SK-N-SH (cell line): ENCODE measurements at regions not wholly inside any gene's neighbourhood (a gene's known extent, or its start where the extent isn't known, plus 50 kb on each side); places are given as distances from the start of the nearest gene placed in this dataset.
A peak's percentile ranks its signal among the peaks of the same experiment; 100 is the strongest.

ENCODE experiments used
- CTCF ChIA-PET: fragments of 300-600, 350-600 bp; formaldehyde crosslinking; extraction: SDS; loops from one replicate; lab custom pipeline; 2021; lab: Yijun Ruan, JAX
- POLR2A ChIA-PET: fragments of 350-600 bp; sonication (Branson Sonifier 250); formaldehyde crosslinking; extraction: SDS; loops from one replicate; lab custom pipeline; 2020; ENCODE audit warnings: antibody characterized with exemption, inconsistent platforms; lab: Yijun Ruan, JAX
- DNase-seq: peaks from one replicate; pipeline ENCODE4 v3.0.0; 2012
- H2AFZ ChIP-seq: fragments of 200-600 bp; sonication (generic); 2 replicates; pipeline ENCODE4 v1.8.1; 2016; ENCODE audit warnings: antibody characterized with exemption, mild to moderate bottlenecking, low read depth
- H3F3A ChIP-seq: fragments of 200-600 bp; sonication (generic); replicated peaks from 2 replicates; pipeline ENCODE3; 2016; ENCODE audit warnings: antibody characterized with exemption, mild to moderate bottlenecking; ENCODE audit not compliant: insufficient read depth
- H3K27ac ChIP-seq, 2 experiments: fragments of 200-500 bp in 1 of 2; fragments of 200-600 bp in 1 of 2; sonication (Bioruptor generic) in 1 of 2; sonication (generic), shearing (Covaris generic) in 1 of 2; 2 replicates each; pipeline versions ENCODE4 v1.5.1 to v1.6.1; 2014 to 2016; ENCODE audit warnings: low read depth in 2 of 2, inconsistent platforms in 1 of 2, low read length in 1 of 2, mild to moderate bottlenecking in 1 of 2, mixed read lengths in 1 of 2
- H3K27me3 ChIP-seq: fragments of 200-600 bp; sonication (generic), shearing (Covaris generic); 2 replicates; pipeline ENCODE4 v1.6.1; 2016; ENCODE audit warnings: mixed run types; ENCODE audit not compliant: insufficient read depth
- H3K36me3 ChIP-seq, 2 experiments: fragments of 200-500 bp in 1 of 2; fragments of 200-600 bp in 1 of 2; sonication (Bioruptor generic) in 1 of 2; sonication (generic) in 1 of 2; replicated peaks in 1 of 2; 2 replicates each; pipeline versions ENCODE3 to v1.5.1; 2014 to 2016; ENCODE audit warnings: low read length in 1 of 2, mild to moderate bottlenecking in 1 of 2; ENCODE audit not compliant: insufficient read depth in 2 of 2, control insufficient read depth in 1 of 2
- H3K4me1 ChIP-seq, 2 experiments: fragments of 200-500 bp in 1 of 2; fragments of 200-600 bp in 1 of 2; sonication (Bioruptor generic) in 1 of 2; sonication (generic), shearing (Covaris generic) in 1 of 2; 2 replicates each; pipeline versions ENCODE4 v1.5.1 to v1.6.1; 2014 to 2016; ENCODE audit warnings: low read depth in 1 of 2, low read length in 1 of 2, mixed run types in 1 of 2; ENCODE audit not compliant: insufficient read depth in 2 of 2, control insufficient read depth in 1 of 2
- H3K4me2 ChIP-seq: fragments of 200-600 bp; sonication (generic), shearing (Covaris generic); 2 replicates; pipeline ENCODE4 v1.6.1; 2017; ENCODE audit warnings: mixed run types
- H3K4me3 ChIP-seq, 2 experiments: fragments of 200-500 bp in 1 of 2; fragments of 200-600 bp in 1 of 2; sonication (Bioruptor generic) in 1 of 2; sonication (generic), shearing (Covaris generic) in 1 of 2; 2 replicates each; pipeline versions ENCODE4 v1.5.1 to v1.8.1; 2014 to 2016; ENCODE audit warnings: low read depth in 2 of 2, inconsistent platforms in 1 of 2, low read length in 1 of 2, mild to moderate bottlenecking in 1 of 2, mixed read lengths in 1 of 2, moderate library complexity in 1 of 2
- H3K79me2 ChIP-seq: fragments of 200-600 bp; sonication (generic); 2 replicates; pipeline ENCODE4 v1.8.1; 2017; ENCODE audit warnings: mild to moderate bottlenecking; ENCODE audit not compliant: insufficient read depth
- H3K9ac ChIP-seq: fragments of 200-600 bp; sonication (generic); 2 replicates; pipeline ENCODE4 v1.6.1; 2017; ENCODE audit warnings: mixed run types
- H3K9me2 ChIP-seq: fragments of 200-600 bp; sonication (generic); 2 replicates; pipeline ENCODE4 v1.6.1; 2017; ENCODE audit warnings: mixed run types
- H3K9me3 ChIP-seq: fragments of 200-600 bp; sonication (generic); 2 replicates; pipeline ENCODE4 v1.6.1; 2017; ENCODE audit warnings: mixed run types, mild to moderate bottlenecking, moderate library complexity
- H4K20me1 ChIP-seq: fragments of 200-600 bp; sonication (generic); 2 replicates; pipeline ENCODE4 v1.6.1; 2017; ENCODE audit warnings: mild to moderate bottlenecking, mixed run types; ENCODE audit not compliant: insufficient read depth
- EZH2phosphoT487 ChIP-seq: fragments of 200-600 bp; sonication (generic); IDR thresholded peaks from 2 replicates; pipeline ENCODE4 v1.6.1; 2017; ENCODE audit warnings: low read depth, mixed run types, mild to moderate bottlenecking, antibody characterized with exemption, moderate library complexity, borderline replicate concordance
- FOSL2 ChIP-seq: IDR thresholded peaks from 2 replicates; pipeline ENCODE4 v1.4.0; 2012; ENCODE audit warnings: low read depth, mild to moderate bottlenecking, moderate library complexity, borderline replicate concordance
- FOXM1 ChIP-seq: IDR thresholded peaks from 2 replicates; pipeline ENCODE4 v1.4.0; 2012; ENCODE audit warnings: low read depth, mild to moderate bottlenecking
- GABPA ChIP-seq: IDR thresholded peaks from 2 replicates; pipeline ENCODE4 v1.4.0; 2012; ENCODE audit warnings: low read depth, mild to moderate bottlenecking
- JUND ChIP-seq: IDR thresholded peaks from 2 replicates; pipeline ENCODE4 v1.4.0; 2012
- MEF2A ChIP-seq: IDR thresholded peaks from 2 replicates; pipeline ENCODE4 v1.4.0; 2012; ENCODE audit warnings: low read depth, borderline replicate concordance
- NFIC ChIP-seq: IDR thresholded peaks from 2 replicates; pipeline ENCODE4 v1.4.0; 2012; ENCODE audit warnings: borderline replicate concordance
- NRF1 ChIP-seq: IDR thresholded peaks from 2 replicates; pipeline ENCODE4 v1.6.1; 2012; ENCODE audit warnings: low read depth, mild to moderate bottlenecking, low read length
- RAD21 ChIP-seq: IDR thresholded peaks from 2 replicates; pipeline ENCODE4 v1.6.1; 2012; ENCODE audit warnings: mild to moderate bottlenecking, low read length
- RCOR1 ChIP-seq: fragments of 150-350 bp; IDR thresholded peaks from 2 replicates; pipeline ENCODE4 v1.6.1; 2017; ENCODE audit warnings: antibody characterized with exemption, low read length
- SIN3A ChIP-seq: IDR thresholded peaks from 2 replicates; pipeline ENCODE4 v1.6.1; 2012; ENCODE audit warnings: low read depth, mild to moderate bottlenecking, low read length, moderate library complexity, borderline replicate concordance
- TCF12 ChIP-seq: IDR thresholded peaks from 2 replicates; pipeline ENCODE4 v1.4.0; 2012
- WGBS: methylation state at CpG from one replicate; pipeline ENCODE4 v1.1.6; 2017; ENCODE audit warnings: low lambda C conversion rate; 5-methylcytosine and 5-hydroxymethylcytosine counted together
- TF ChIP-seq, protein P1 (sequence below): IDR thresholded peaks from 2 replicates; pipeline ENCODE4 v1.6.1; 2012; ENCODE audit warnings: mild to moderate bottlenecking, low read depth, low read length, moderate library complexity
- TF ChIP-seq, protein P2 (sequence below): IDR thresholded peaks from 2 replicates; pipeline ENCODE4 v1.4.0; 2012; ENCODE audit warnings: low read depth, borderline replicate concordance

DNA sequence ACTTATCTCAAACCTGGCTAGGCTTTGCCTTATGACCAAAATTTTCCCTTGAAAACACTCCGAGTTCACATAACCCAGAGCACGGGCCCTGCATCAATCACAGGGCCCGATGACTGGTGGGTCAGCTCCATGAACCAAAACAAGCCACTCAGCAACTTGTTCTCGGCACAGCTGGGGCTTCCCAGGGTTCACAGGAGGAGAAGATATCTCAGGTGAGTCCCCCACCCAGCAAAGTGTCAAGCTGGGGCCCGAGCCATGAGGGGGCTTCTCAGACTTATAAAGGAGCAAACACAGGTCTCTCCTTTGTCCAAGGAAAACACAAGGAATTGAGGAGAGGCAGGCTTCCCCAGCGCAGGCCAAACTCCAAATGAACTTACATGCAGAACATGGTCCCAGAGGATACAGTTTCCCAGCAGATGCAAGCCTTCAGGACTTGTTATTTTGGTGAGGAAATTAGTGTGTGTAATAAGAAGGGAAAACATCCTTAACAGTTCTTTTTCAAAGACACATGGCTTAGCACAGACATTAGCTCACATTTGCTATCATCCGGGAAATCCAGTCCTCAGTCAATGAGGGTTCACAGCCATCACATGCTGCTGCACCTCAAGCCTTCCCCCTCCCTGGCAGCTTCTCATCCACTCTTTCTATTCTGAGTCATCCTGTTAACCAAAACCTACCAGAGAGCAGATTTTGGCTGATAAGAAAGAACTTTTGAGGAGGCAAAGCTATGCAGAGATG, 98.1 kb upstream of the NFIA start:
- H2AFZ ChIP-seq = no peak overlapping the region
- CTCF ChIA-PET = interaction anchor here (0.9 to 2.2 kb wide), 3 partner anchors 8 to 66 kb away, joined by 3 to 7 read pairs (median 5); no protein-coding TSS in a partner anchor
- H3K4me1 ChIP-seq = peaks cover 4 to 15% of the 10 kb centered on the region in 2 experiments
- no peaks in the 10 kb centered on the region for H3K27me3 ChIP-seq
- DNase-seq = no peak
- no peak overlapping the region for H3K9ac ChIP-seq
- no peaks in the 10 kb centered on the region for H3K79me2 ChIP-seq
- H3K27ac ChIP-seq = peak overlapping the region in 1 of 2 experiments; percentile 53; a peak in 1 of 4 replicates
- H3K9me3 ChIP-seq = no peaks in the 10 kb centered on the region
- H3F3A ChIP-seq = no peaks in the 10 kb centered on the region
- peak; percentile 55; the same call in 1 of the 2 replicates for TF ChIP-seq TCF12
- TF ChIP-seq JUND = peak; percentile 47; the same call in 1 of the 2 replicates
- TF ChIP-seq RCOR1 = no peak
- TF ChIP-seq GABPA = no peak
- peak; percentile 33; the same call in 1 of the 2 replicates for TF ChIP-seq NFIC
- TF ChIP-seq, protein P1, sequence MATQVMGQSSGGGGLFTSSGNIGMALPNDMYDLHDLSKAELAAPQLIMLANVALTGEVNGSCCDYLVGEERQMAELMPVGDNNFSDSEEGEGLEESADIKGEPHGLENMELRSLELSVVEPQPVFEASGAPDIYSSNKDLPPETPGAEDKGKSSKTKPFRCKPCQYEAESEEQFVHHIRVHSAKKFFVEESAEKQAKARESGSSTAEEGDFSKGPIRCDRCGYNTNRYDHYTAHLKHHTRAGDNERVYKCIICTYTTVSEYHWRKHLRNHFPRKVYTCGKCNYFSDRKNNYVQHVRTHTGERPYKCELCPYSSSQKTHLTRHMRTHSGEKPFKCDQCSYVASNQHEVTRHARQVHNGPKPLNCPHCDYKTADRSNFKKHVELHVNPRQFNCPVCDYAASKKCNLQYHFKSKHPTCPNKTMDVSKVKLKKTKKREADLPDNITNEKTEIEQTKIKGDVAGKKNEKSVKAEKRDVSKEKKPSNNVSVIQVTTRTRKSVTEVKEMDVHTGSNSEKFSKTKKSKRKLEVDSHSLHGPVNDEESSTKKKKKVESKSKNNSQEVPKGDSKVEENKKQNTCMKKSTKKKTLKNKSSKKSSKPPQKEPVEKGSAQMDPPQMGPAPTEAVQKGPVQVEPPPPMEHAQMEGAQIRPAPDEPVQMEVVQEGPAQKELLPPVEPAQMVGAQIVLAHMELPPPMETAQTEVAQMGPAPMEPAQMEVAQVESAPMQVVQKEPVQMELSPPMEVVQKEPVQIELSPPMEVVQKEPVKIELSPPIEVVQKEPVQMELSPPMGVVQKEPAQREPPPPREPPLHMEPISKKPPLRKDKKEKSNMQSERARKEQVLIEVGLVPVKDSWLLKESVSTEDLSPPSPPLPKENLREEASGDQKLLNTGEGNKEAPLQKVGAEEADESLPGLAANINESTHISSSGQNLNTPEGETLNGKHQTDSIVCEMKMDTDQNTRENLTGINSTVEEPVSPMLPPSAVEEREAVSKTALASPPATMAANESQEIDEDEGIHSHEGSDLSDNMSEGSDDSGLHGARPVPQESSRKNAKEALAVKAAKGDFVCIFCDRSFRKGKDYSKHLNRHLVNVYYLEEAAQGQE = no peak
- peak; percentile 68; the same call in 1 of the 2 replicates for TF ChIP-seq FOSL2
- H3K9me2 ChIP-seq = no peaks in the 10 kb centered on the region
- H3K36me3 ChIP-seq = no peaks in the 10 kb centered on the region
- H3K4me3 ChIP-seq = no peak overlapping the region
- no peaks in the 10 kb centered on the region for H4K20me1 ChIP-seq
- POLR2A ChIA-PET = no interaction called here
- no peak overlapping the region; the same call in 1 of the 2 replicates for H3K4me2 ChIP-seq
- WGBS = 85% methylated on average over 6 of the region's 7 CpGs

DNA sequence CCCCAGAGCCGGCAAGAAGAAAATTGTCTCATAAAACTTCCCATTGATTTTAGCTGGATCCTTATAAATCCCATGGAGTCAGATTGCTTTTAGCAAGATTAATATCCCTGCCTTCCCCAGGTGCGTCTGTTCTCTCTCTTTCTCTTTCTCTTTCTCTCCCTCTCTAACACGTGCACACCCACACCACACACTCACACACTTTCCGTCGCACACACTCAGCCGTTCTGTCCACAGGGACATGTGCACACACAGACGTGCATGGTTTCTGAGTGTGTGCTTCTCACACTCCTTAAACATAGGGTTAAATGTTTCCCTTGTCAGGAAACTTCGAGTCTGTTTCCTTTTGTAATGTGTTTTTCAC, 98.7 kb upstream of the NFIA start:
- no peaks in the 10 kb centered on the region for H3K79me2 ChIP-seq
- H3K4me2 ChIP-seq = no peak overlapping the region
- CTCF ChIA-PET = interaction anchor here (2.2 kb wide), 1 partner anchor 66 kb away, joined by 10 read pairs; no protein-coding TSS in a partner anchor
- WGBS = 88% methylated on average over 8 of the region's 8 CpGs
- H3K4me3 ChIP-seq = no peak overlapping the region
- H4K20me1 ChIP-seq = no peaks in the 10 kb centered on the region
- no peaks in the 10 kb centered on the region for H3K36me3 ChIP-seq
- H3K4me1 ChIP-seq = peaks cover 0 to 9% of the 10 kb centered on the region in 2 experiments; a peak in 3 of 4 replicates
- no peak overlapping the region for H2AFZ ChIP-seq
- no peak overlapping the region for H3K9ac ChIP-seq
- H3F3A ChIP-seq = no peaks in the 10 kb centered on the region
- H3K27me3 ChIP-seq = no peaks in the 10 kb centered on the region
- H3K9me3 ChIP-seq = no peaks in the 10 kb centered on the region
- POLR2A ChIA-PET = interaction anchor here (0.6 kb wide), 1 partner anchor 61 kb away, joined by 7 read pairs; no protein-coding TSS in a partner anchor
- TF ChIP-seq RAD21 (no peak), TCF12 (no peak), FOXM1 (no peak), SIN3A (no peak), NFIC (no peak), NRF1 (no peak), RCOR1 (no peak), MEF2A (no peak), EZH2phosphoT487 (no peak), GABPA (no peak)
- TF ChIP-seq, protein P2, sequence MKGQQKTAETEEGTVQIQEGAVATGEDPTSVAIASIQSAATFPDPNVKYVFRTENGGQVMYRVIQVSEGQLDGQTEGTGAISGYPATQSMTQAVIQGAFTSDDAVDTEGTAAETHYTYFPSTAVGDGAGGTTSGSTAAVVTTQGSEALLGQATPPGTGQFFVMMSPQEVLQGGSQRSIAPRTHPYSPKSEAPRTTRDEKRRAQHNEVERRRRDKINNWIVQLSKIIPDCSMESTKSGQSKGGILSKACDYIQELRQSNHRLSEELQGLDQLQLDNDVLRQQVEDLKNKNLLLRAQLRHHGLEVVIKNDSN = no peak
- TF ChIP-seq, protein P1 = no peak
- no peak for DNase-seq
- no peaks in the 10 kb centered on the region for H3K9me2 ChIP-seq
- H3K27ac ChIP-seq = no peak overlapping the region
